HG02981 (cell line): ENCODE measurements at regions not wholly inside any gene's neighbourhood (a gene's known extent, or its start where the extent isn't known, plus 50 kb on each side); places are given as distances from the start of the nearest gene placed in this dataset.

Experiments
- ATAC-seq: cut with Tn5 transposase; IDR thresholded peaks from one replicate; pipeline ENCODE4 v1.9.1; 2021; ENCODE audit warnings: mild to moderate bottlenecking, moderate library complexity; ENCODE audit not compliant: unreplicated experiment

GRCh38 chr3:128515-129172, 67.9 kb upstream of the CHL1 start:
- ATAC-seq = no peak

GRCh38 chr3:131151-131888, 65.2 kb upstream of the CHL1 start:
- no peak for ATAC-seq

- no peak for ATAC-seq
These were observed 64.2 kb upstream of the CHL1 start for GRCh38 chr3:132378-132777.

GRCh38 chr3:132904-133303, 63.7 kb upstream of the CHL1 start:
- no peak for ATAC-seq

GRCh38 chr3:140748-141330, 55.7 kb upstream of the CHL1 start:
- ATAC-seq = no peak
